ENCODE measurements at regions not wholly inside any gene's neighbourhood (a gene's known extent, or its start where the extent isn't known, plus 50 kb on each side); places are given as distances from the start of the nearest gene placed in this dataset.
A peak's percentile ranks its signal among the peaks of the same experiment; 100 is the strongest.

DNA sequence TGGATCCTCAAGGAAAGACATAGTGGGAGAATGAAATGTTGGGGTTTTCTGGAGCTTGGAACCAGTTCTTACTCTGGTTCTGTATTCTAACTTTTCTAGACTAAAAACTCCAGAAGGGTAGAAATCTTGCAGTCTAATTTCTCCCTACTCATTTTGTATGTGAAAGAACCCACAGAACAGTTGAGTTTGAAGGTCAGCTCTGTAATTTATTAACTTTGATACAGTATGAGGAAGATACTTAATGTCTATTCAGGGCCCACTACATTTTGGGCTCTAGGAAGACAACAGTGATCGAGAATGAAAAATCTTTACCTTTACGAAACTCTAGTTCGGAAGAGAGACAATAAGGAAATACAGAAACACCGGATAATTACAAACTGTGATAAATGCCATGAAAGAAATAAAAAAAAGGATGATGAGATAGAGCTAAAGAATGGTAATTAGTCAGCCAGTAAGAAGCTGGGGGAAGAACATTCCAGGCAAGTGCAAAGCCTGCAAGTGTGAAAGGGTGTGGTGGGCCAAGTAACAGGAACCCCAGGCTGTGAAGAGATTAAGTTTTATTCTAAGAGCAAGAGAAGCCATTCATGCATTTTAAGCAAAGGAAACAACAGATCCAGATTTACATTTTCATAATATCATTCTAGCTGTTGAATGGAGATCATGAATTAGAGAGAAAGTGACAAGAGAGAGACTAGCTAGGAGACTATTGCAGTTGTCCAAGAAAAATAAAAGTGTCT lies 159.9 kb upstream of the HMCN1 start:
- DNase-seq = no peak

DNA sequence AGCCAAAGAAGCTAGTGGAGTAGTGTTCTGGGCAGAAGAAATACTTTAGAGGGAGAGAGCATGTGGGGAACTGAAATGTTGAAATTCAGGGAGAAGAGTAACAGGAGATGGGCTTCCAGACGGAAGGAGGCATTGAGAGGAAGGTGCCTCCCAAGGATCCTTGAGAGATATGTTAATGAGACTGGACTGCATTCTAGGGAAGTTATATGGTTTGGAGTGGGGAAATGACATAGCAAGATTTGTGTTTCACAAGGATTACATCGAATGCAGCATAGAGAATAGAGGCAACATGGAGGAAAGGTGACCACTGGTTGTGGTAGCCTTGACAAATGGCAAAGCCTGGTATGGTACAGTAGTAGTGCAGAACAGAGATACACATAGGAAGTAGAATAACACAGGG lies 160.5 kb upstream of the HMCN1 start:
- no peak for DNase-seq

DNA sequence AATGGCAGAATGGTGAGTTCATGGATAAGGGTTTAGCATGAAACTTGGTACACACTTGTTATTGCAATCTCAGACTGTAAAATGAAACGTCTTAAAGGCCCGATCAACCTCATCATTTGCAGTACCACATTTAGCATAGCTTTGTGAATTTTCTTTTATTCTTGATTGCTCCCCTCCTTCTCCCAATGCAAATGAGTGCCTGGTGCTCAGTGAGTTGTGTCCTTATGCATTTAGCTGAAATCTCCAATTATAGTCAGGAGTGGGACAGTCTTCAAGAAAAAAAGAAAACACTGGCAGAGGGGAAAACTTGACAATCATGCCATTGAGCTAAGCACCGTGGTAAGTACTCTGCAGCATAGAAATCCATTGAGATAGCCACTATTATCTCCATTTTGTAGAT lies 161.0 kb upstream of the HMCN1 start:
- no peak for DNase-seq

DNA sequence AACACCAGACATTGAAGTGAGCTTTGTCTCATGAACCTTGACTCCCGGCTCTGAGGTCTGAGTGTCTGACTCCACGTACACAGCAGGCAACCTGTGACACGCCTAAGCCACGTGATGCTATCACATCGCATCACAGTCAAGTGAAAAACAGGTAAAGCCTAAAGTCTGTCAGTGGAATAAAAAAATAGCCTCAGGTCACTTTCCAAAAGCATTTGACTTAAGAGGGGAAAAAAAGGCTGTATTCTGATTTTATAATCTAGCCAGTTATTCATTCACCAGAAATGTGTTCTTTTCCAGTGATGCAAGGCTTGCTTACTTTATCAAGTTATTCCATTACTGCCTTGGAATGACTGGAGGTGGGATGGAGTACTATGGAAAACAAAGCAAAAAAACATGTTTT lies 163.2 kb upstream of the HMCN1 start:
- DNase-seq = no peak

DNA sequence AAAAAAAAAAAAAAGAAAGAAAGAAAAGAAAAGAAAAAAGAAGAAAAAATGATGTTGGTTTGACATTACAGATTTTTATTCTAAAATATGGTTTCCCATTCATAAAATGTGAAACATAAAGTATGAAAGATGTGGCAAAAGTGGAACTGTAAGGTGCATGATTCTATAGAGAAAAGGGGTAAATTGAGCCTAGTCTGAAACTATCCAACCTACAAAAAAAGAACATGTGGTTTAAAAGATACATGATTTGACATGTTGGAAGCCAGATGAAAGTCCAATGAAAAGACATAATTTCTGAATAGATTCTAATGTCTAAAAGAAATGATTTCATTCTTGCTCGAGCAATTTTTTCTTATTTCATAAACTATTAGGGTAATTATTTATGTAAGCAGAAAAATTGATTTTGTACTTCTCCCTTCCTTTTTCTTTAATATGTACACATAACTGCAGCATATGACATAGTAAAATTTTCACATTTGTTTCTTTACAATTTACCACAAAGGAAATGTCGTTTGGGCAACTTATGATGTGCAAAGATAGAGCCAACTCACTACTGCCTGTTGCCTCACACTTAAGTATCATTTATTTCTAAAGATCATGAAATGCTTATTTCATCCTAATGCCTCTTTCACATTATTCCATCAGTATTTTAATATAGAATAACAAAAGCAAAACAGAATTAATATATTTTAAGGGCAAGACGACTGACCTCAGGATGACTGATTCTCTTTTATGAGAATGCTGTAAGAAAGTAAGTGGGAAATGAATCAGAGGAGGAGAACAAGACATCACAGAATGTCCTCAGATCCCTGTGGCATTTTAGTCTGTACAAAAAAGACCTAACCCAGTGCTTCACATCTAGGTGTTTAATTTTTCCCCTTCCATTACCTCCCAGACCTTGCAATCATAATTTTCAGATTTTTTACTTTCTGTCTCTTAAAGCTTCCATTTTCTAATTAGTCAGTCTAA lies 165.8 kb upstream of the HMCN1 start:
- DNase-seq = no peak

DNA sequence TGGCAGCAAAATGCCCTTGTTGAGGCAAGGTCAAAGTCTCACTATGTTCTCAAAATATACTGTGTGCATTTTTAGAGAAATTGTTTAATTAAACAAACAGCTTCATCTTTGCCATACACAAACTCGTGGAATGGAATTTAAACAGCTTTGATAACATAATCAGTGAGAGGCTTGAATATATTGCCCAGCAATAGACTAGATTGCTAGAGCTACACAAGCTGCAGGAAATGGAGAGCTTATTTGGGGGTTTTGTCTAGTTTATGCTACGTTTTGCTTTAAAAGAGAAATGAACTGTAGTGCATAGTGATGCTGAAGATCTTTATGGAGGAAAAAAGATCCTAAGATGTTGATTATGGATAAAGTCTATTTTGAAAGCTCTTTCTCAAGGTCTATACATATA lies 166.8 kb upstream of the HMCN1 start:
- DNase-seq = no peak

DNA sequence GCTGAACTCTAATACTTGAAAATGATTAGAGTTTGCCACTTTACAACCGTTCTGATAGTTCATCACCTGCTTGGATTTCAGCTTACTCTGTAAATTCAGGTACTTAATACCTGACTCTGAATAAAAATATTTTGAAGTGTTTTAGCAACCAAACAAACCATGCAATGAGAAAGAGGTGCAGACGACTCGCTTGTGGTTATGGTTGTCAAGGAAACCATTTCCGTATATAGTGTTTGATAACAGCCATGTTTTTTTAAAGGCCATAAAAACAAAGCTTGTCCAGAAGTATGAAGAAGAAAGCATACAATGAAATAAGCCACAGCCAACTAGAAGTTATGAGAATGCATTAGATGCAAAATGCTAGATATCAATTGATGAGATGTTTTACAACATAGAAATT lies 167.2 kb upstream of the HMCN1 start:
- no peak for DNase-seq

DNA sequence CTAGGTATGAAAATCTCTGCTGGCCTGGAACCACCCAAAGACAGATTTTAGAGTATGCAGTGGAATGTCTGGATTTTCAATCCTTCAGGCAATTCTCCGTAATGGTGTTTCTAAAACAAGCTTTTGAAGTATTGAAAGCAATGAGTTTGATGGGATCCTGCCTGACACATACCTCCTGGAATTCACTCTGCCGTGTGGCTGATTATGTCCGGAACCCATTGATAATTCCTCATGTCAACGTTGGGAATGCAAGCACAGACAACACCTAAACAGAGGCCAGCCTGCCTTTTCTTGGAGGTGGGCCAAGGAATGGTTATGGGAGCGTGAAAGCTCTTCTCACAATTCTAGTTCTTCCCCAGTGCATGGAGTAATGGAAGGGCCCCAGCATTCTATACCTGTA lies 168.9 kb upstream of the HMCN1 start:
- no peak for DNase-seq

DNA sequence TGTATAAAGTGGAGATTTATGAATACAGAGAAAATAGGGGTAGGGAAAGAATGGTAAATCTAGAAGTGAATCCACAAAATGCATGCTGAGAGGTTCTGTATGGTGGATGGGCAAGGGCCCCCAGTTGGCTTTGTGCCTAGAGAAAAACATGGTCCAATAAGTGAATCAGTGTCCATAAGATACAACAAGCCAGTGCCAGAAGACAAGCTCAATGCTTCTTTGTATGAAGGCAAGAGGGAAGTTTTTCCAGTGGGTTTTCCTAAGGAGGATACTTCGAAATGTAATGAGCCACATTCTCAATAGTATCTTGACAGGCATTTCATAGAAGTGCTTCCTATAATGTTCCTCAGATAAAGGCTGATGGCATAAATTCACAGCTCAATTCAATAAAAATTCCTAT lies 169.4 kb upstream of the HMCN1 start:
- DNase-seq = no peak

DNA sequence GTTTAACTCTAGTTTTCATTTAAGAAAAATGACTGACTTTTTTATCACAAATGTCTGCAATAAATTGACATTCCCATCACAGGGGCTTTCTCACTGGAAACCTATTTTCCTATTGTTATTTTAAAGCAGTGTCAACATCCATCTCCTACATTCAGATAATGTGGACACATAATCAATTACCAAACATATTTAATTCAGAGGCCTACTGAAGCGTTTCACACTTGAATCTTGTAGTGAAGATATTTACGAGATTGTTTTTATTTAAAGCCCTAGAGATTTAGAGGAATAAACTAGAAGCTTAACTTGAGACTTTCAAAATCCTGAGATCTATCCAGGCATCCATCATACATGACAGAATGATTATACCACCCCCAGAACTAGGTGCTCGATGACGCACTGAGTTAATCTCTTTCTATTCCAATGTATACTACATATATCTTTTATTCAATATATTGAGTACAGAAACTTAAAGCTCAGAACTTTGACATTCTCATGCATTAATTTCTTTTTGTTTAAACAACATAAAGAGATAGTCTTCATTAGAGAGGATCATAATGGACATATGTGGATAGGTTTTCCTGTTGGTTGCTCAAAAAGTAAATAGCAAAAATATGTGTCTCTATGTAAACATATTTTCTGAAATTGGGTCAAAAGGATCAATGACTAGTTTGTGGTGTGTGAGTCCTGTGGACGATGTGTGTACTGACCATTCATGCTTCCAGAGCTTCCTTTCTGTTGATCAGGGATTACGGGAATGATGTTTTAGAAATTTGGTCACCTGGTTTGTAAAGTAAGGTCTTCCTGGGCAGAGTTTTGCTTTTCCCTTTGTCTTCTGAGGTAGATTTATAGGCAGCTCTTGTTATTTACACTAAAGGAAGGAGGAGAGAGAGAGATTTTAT lies 171.5 kb upstream of the HMCN1 start:
- DNase-seq = no peak

DNA sequence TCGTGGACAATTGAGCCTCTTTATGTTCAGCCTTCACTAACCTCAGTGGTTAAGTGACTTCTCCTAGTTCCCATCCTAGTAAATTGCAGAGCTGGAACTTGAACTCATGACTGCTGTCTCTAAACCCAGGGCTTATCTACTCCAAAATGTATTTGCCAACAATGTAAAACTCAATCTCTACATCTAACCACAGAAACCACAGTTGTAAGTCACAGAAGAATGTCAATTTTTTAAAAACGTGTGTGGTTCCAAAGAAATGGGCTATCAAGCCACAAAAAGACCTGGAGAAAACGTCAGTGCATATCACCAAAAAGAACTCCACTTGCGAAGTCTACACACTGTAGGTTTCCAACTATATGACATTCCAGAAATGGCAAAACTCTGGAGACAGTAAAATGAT lies 172.6 kb upstream of the HMCN1 start:
- no peak for DNase-seq

DNA sequence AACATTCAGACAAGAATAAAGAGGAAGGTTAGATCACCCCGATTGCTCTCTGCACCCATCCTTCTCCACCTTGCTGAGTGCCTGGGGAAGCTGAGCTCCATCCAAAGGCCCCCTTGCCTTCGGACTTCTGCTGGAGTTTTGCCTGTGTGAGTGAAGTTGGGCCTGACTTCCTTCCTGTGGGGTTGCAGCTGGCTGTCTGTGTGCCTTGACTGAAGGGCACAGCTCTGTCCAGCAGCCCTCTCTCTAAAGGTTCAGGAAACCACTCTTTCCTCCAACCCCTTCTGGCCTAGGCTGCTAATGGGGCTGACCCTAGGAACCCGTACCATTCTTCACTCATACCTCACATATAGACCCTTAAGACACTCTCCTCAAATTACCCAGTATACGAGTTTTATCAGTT lies 173.4 kb upstream of the HMCN1 start:
- DNase-seq = peak; percentile 11

DNA sequence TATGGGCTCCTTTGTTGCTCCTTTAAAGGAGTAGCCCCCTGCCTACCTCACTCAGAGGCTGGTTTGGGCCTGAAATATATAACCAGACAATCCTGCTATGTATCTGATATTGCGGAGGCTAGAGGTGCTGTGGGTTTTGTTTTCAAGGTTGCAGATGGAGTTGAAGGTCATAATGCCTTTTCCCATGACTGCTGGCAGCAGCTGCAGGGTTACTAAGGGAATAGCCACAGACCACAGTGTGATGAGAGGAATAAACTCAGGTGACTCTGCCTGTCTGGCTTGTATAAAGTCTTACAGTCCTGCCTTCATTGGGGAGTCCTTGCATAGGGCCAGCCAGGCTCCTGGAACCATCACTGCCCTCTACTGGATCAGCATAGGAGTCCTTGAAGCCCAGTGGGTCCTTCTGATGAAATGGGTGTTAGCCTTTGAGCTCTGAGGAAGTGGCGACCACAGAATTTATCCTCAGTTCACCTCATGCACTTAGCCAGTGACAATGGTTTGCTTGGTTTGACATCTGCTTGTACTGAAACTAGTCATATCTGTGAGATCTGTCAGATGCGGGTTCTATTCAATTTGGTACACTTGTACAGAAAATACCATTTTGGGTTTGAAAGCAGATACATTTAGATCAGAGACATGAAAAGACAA lies 174.4 kb upstream of the HMCN1 start:
- DNase-seq = peak; percentile 36

DNA sequence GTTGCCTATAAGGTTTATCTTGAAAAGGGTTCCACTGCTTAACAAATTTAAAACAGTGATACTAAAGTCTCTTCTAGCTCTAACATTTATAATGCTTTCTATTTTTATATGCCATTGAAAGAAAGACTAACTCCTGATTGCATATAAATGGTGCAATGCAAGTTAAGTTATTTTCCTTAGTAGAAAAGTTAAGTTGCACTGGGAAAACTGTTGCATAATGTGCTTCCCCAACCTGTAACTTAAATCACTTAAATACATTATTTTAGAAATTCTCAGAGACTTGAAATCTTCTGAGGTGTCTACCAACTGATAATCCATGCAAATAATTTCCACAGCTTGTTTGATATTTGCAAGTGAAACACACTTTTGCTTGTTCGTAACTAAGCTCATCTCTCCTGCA lies 175.0 kb upstream of the HMCN1 start:
- DNase-seq = no peak

DNA sequence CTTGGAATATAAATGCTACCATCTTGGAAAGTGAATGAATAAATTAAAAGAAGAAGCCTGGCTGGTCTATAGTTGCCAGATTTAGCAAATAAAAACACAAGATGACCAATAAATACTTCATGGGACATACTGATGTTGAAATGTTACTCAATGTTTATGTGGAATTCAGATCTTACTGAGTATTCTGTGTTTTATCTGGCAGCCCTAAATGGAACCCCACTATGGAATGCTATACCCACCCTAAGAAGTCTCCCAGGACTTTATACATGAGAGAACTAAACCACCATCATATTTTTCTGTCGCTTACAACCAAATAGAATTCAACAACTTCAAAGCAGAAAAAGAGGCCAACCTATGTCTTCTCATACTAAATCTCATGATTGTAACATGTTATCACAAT lies 177.6 kb upstream of the HMCN1 start:
- no peak for DNase-seq

DNA sequence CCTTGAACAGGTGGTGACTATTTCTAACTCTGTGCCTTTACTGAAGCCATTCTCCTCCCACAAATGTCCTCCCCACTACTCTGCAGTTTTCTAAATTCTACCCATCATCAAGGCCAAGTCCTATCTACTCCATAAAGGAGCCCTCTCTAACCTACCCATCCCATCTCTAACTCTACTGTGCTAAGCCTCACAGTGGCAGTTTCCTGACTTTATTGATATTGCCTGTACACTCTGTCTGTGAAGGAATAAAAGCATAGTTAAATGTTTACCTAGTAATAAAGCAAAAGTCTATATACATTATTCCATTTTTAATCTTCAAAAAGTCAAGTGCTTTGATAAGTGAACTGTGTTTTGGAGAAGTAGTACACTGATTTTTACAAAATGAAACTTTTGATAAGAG lies 178.4 kb upstream of the HMCN1 start:
- no peak for DNase-seq

DNA sequence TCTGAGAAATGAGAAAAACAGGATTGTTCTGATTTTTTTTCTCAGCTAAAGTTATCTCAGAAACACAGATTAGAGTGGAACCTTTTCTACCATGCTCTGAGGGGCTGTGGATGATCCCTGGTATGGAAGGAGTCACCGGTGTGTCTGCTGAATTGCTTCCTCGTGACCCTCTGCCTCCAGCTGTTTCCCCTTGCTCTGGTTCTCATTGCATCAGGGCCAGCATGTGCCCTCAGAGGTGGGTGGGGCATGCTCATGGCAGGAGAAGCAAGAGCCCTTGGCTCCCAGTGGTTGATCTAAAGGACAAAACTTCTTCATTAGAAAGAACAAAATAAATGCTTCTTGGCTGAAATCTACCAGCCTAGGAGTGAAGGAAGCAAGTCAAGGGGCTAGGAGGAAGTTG lies 183.2 kb upstream of the HMCN1 start:
- no peak for DNase-seq

DNA sequence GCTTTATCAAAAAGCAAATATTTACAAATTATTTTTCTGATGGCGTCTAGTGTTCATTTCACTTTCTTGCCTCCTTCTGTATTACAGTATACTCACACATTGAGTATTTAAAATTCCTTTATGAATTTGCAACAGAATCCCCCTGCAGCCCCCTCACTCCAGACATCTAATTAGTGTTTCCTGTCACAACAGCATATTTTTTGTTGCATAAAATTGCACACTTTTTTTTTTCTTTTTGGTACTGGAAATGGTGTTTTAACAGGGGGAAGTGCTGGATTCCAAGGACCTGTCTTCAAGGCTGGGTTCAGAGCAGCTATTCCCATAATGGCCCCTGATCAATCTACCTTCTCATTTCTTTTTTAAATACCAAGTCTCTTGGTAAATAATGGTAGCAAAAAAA lies 184.3 kb upstream of the HMCN1 start:
- no peak for DNase-seq

DNA sequence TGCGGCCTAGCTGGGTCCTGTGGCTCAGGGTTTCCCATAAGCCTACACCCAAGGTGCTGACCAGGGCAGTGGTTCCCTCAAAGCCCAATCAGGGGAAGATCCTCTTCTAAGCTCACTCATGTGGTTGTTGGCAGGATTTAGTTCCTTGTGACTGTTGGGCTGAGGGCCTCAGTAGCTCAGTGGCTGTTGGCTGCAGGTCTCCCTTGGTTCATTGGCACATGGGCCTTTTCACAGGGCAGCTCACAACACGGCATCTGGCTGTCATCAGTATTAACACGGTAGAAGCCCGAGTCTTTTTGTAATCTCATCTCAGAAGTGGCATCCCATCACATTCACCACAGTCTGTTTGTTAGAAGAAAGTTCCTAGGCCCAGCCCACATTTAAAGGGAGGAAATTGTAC lies 188.2 kb upstream of the HMCN1 start:
- no peak for DNase-seq

DNA sequence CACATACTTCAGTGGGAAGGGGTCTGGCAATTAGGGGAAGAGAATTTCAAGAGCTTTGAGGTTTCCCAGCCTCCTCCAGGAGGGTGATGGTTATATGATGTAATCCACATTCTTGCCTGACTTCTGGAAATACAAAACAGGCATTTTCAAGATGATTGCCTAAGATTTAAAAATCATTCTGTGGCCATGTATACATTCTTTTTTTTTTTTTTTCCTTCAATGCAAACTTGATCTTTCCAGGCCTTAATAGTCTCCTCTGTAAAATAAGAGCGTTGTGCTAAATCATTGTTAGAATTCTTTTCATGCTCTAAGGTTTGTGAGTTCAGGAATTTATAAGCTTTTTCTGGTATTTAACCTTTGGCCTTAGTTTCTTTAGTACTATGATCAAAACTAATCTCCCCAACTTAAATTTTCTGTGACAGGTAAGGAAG lies 192.3 kb upstream of the HMCN1 start:
- no peak for DNase-seq

DNA sequence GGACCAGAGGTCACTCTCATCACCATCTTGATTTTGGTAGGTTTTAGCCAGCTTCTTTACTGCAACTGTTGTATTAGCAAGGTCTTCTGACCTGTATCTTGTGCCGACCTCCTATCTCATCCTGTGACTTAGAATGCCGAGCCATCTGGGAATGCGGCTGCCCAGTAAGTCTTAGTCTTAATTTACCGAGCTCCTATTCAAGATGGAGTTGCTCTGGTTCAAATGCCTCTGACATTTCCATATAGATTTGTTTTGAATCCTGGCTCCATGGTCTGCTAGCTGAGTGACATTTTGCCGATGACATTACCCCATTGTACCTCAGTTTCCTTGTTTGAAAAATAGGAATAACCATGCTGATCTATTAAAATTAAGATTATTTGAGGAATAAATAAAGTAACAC lies 193.9 kb upstream of the HMCN1 start:
- DNase-seq = no peak

DNA sequence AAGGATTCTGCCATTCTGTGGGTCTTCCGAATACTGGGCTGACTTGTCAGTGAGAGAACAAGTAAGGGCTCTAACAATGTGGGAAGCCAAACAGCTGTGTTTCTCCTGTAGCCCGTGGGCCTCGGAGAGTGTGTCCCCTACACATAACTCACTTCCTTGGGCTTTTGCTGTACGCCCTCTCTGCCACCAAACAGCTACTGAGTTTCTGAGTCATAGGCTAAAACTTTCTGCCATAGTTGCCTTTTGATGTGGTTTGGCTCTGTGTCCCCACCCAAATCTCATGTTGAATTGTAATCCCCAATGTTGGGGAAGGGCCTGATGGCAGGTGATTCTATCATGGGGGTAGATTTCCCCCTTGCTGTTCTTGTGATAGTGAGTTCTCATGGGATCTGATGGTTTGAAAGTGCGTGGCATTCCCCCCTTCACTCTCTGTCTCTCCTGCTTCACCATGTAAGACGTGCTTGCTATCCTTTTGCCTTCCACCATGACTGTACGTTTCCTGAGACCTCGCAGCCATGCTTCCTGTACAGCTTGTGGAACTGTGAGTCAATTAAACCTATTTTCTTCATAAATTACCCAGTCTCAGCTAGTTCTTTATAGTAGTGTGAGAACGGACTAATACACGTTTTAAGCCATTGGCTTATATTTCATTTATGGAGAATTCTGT lies 194.8 kb upstream of the HMCN1 start:
- no peak for DNase-seq

Data from GDM1 (cell line).